ENCODE measurements at regions not wholly inside any gene's neighbourhood (a gene's known extent, or its start where the extent isn't known, plus 50 kb on each side); places are given as distances from the start of the nearest gene placed in this dataset.
"Not testable (repeated sequence)": the region's sequence is repeated elsewhere in the genome, so short reads cannot be mapped to it uniquely, and the experiment has no call there.

GRCh38 chr7:56828078-56828860, 304.0 kb downstream of the ZNF479 start:
- not testable (repeated sequence) for H3K9ac ChIP-seq (ENCODE audit: low read depth, low read length); H2AFZ ChIP-seq (ENCODE audit: low read depth, low read length); ATAC-seq (ENCODE audit: insufficient read depth, low read depth); H4K20me1 ChIP-seq (ENCODE audit: insufficient read depth, low read length); H3K4me1 ChIP-seq (ENCODE audit: insufficient read depth, low read length); H3K27ac ChIP-seq (ENCODE audit: low read length); DNase-seq; H3K79me2 ChIP-seq (ENCODE audit: insufficient read depth, low read length); H3K36me3 ChIP-seq (ENCODE audit: insufficient read depth, low read length); H3K27me3 ChIP-seq (ENCODE audit: insufficient read depth, low read length, poor library complexity); H3K4me2 ChIP-seq (ENCODE audit: insufficient read depth, low read length); H3K9me3 ChIP-seq (ENCODE audit: insufficient read depth, low read length, severe bottlenecking); H3K4me3 ChIP-seq (ENCODE audit: low read depth in 1 of 2, low read length in 2 of 2)

GRCh38 chr7:56827539-56827938, 304.7 kb downstream of the ZNF479 start:
- not testable (repeated sequence) for H3K36me3 ChIP-seq (ENCODE audit: insufficient read depth, low read length); DNase-seq; H3K27ac ChIP-seq (ENCODE audit: low read length); H3K4me3 ChIP-seq (ENCODE audit: low read depth in 1 of 2, low read length in 2 of 2); H2AFZ ChIP-seq (ENCODE audit: low read depth, low read length); H3K9me3 ChIP-seq (ENCODE audit: insufficient read depth, low read length, severe bottlenecking); H3K4me1 ChIP-seq (ENCODE audit: insufficient read depth, low read length); H3K9ac ChIP-seq (ENCODE audit: low read depth, low read length); ATAC-seq (ENCODE audit: insufficient read depth, low read depth); H3K27me3 ChIP-seq (ENCODE audit: insufficient read depth, low read length, poor library complexity); H4K20me1 ChIP-seq (ENCODE audit: insufficient read depth, low read length); H3K4me2 ChIP-seq (ENCODE audit: insufficient read depth, low read length); H3K79me2 ChIP-seq (ENCODE audit: insufficient read depth, low read length)

GRCh38 chr7:56826556-56826955, 305.7 kb downstream of the ZNF479 start:
- H3K9ac ChIP-seq (ENCODE audit: low read depth, low read length); H3K27ac ChIP-seq (ENCODE audit: low read length); H3K36me3 ChIP-seq (ENCODE audit: insufficient read depth, low read length); H2AFZ ChIP-seq (ENCODE audit: low read depth, low read length); H4K20me1 ChIP-seq (ENCODE audit: insufficient read depth, low read length); H3K27me3 ChIP-seq (ENCODE audit: insufficient read depth, low read length, poor library complexity); DNase-seq; H3K4me1 ChIP-seq (ENCODE audit: insufficient read depth, low read length); H3K4me3 ChIP-seq (ENCODE audit: low read depth in 1 of 2, low read length in 2 of 2); H3K79me2 ChIP-seq (ENCODE audit: insufficient read depth, low read length); H3K4me2 ChIP-seq (ENCODE audit: insufficient read depth, low read length); H3K9me3 ChIP-seq (ENCODE audit: insufficient read depth, low read length, severe bottlenecking); ATAC-seq (ENCODE audit: insufficient read depth, low read depth): not testable (repeated sequence)

- not testable (repeated sequence) for ATAC-seq (ENCODE audit: insufficient read depth, low read depth); H3K9me3 ChIP-seq (ENCODE audit: insufficient read depth, low read length, severe bottlenecking)
Measured at GRCh38 chr7:56825756-56826540, 306.3 kb downstream of the ZNF479 start.

GRCh38 chr7:56825121-56825520, 307.1 kb downstream of the ZNF479 start:
- not testable (repeated sequence) for H3K27me3 ChIP-seq (ENCODE audit: insufficient read depth, low read length, poor library complexity); H3K9ac ChIP-seq (ENCODE audit: low read depth, low read length); H3K9me3 ChIP-seq (ENCODE audit: insufficient read depth, low read length, severe bottlenecking); ATAC-seq (ENCODE audit: insufficient read depth, low read depth); H3K79me2 ChIP-seq (ENCODE audit: insufficient read depth, low read length); H2AFZ ChIP-seq (ENCODE audit: low read depth, low read length); DNase-seq; H3K4me3 ChIP-seq (ENCODE audit: low read depth in 1 of 2, low read length in 2 of 2); H3K36me3 ChIP-seq (ENCODE audit: insufficient read depth, low read length); H3K4me1 ChIP-seq (ENCODE audit: insufficient read depth, low read length); H3K4me2 ChIP-seq (ENCODE audit: insufficient read depth, low read length); H3K27ac ChIP-seq (ENCODE audit: low read length); H4K20me1 ChIP-seq (ENCODE audit: insufficient read depth, low read length)

More at GRCh38 chr7:56825756-56826540, 306.3 kb downstream of the ZNF479 start:
- not testable (repeated sequence) for H3K27ac ChIP-seq (ENCODE audit: low read length); DNase-seq; H3K79me2 ChIP-seq (ENCODE audit: insufficient read depth, low read length); H3K27me3 ChIP-seq (ENCODE audit: insufficient read depth, low read length, poor library complexity); H3K9ac ChIP-seq (ENCODE audit: low read depth, low read length); H2AFZ ChIP-seq (ENCODE audit: low read depth, low read length); H3K4me1 ChIP-seq (ENCODE audit: insufficient read depth, low read length); H3K36me3 ChIP-seq (ENCODE audit: insufficient read depth, low read length); H4K20me1 ChIP-seq (ENCODE audit: insufficient read depth, low read length); H3K4me3 ChIP-seq (ENCODE audit: low read depth in 1 of 2, low read length in 2 of 2); H3K4me2 ChIP-seq (ENCODE audit: insufficient read depth, low read length)
- peak; percentile 21 for TF ChIP-seq CTCF (IDR thresholded peaks at IDR 0.05; ENCODE audit: borderline replicate concordance, extremely low read depth, low read length, poor library complexity, severe bottlenecking)

- H3K79me2 ChIP-seq (ENCODE audit: insufficient read depth, low read length); DNase-seq: not testable (repeated sequence)
Measured at GRCh38 chr7:56823872-56824635, 308.2 kb downstream of the ZNF479 start.

GRCh38 chr7:56823231-56823630, 309.0 kb downstream of the ZNF479 start:
- H3K4me3 ChIP-seq (ENCODE audit: low read depth in 1 of 2, low read length in 2 of 2); H3K4me1 ChIP-seq (ENCODE audit: insufficient read depth, low read length); DNase-seq; H2AFZ ChIP-seq (ENCODE audit: low read depth, low read length); ATAC-seq (ENCODE audit: insufficient read depth, low read depth); H3K27ac ChIP-seq (ENCODE audit: low read length); H3K79me2 ChIP-seq (ENCODE audit: insufficient read depth, low read length); H3K9ac ChIP-seq (ENCODE audit: low read depth, low read length); H3K4me2 ChIP-seq (ENCODE audit: insufficient read depth, low read length); H3K36me3 ChIP-seq (ENCODE audit: insufficient read depth, low read length); H3K9me3 ChIP-seq (ENCODE audit: insufficient read depth, low read length, severe bottlenecking); H4K20me1 ChIP-seq (ENCODE audit: insufficient read depth, low read length); H3K27me3 ChIP-seq (ENCODE audit: insufficient read depth, low read length, poor library complexity): not testable (repeated sequence)

More at GRCh38 chr7:56823872-56824635, 308.2 kb downstream of the ZNF479 start:
- not testable (repeated sequence) for ATAC-seq (ENCODE audit: insufficient read depth, low read depth); H3K4me1 ChIP-seq (ENCODE audit: insufficient read depth, low read length); H3K4me3 ChIP-seq (ENCODE audit: low read depth in 1 of 2, low read length in 2 of 2); H3K27me3 ChIP-seq (ENCODE audit: insufficient read depth, low read length, poor library complexity); H3K9me3 ChIP-seq (ENCODE audit: insufficient read depth, low read length, severe bottlenecking); H3K36me3 ChIP-seq (ENCODE audit: insufficient read depth, low read length); H3K9ac ChIP-seq (ENCODE audit: low read depth, low read length); H2AFZ ChIP-seq (ENCODE audit: low read depth, low read length); H3K27ac ChIP-seq (ENCODE audit: low read length); H4K20me1 ChIP-seq (ENCODE audit: insufficient read depth, low read length); H3K4me2 ChIP-seq (ENCODE audit: insufficient read depth, low read length)

Data from DND-41 (cell line).